ENCODE measurements at regions not wholly inside any gene's neighbourhood (a gene's known extent, or its start where the extent isn't known, plus 50 kb on each side); places are given as distances from the start of the nearest gene placed in this dataset.

GRCh38 chr3:82287562-82287961 is 526.1 kb upstream of the GBE1 start:
- no peak for TF ChIP-seq CTCF (conservative IDR thresholded peaks at IDR 0.05; ENCODE audit: low read depth in 2 of 2)
- TF ChIP-seq EZH2 (IDR thresholded peaks at IDR 0.05; ENCODE audit: low read depth, unreplicated experiment), result no peak
- no peak for TF ChIP-seq REST (IDR thresholded peaks at IDR 0.05; ENCODE audit: unreplicated experiment)
- TF ChIP-seq JUNB (IDR thresholded peaks at IDR 0.05; ENCODE audit: unreplicated experiment), result no peak
- no peak for TF ChIP-seq CREB1 (CRISPR knock-in tag; IDR thresholded peaks at IDR 0.05; ENCODE audit: low read depth)
- TF ChIP-seq ZNF114 (CRISPR knock-in tag; IDR thresholded peaks at IDR 0.05), result no peak
- no peak for TF ChIP-seq POLR2AphosphoS5 (IDR thresholded peaks at IDR 0.05; ENCODE audit: low read depth)
- no peak for TF ChIP-seq EZH2phosphoT487 (IDR thresholded peaks at IDR 0.05; ENCODE audit: unreplicated experiment)
- no peak for TF ChIP-seq NANOG (IDR thresholded peaks at IDR 0.05; ENCODE audit: borderline replicate concordance)
- TF ChIP-seq STAT1 (IDR thresholded peaks at IDR 0.05; ENCODE audit: unreplicated experiment), result no peak
- TF ChIP-seq ETS1 (IDR thresholded peaks at IDR 0.05), result no peak
- TF ChIP-seq ZNF462 (CRISPR knock-in tag; IDR thresholded peaks at IDR 0.05), result no peak
